Neural progenitor cell (in vitro differentiated cells): ENCODE measurements at regions not wholly inside any gene's neighbourhood (a gene's known extent, or its start where the extent isn't known, plus 50 kb on each side); places are given as distances from the start of the nearest gene placed in this dataset.

Source experiments
- DNase-seq: peaks from one replicate; pipeline ENCODE4 v3.0.0-alpha.2; 2016; ENCODE audit warnings: low spot score
- H2AFZ ChIP-seq: fragments of 200-600 bp; sonication (generic); replicated peaks from 2 replicates; pipeline ENCODE4 v1.6.1; 2016; ENCODE audit warnings: antibody characterized with exemption
- H3F3A ChIP-seq: fragments of 200-600 bp; sonication (generic); 2 replicates; pipeline ENCODE4 v1.6.1; 2016; ENCODE audit warnings: antibody characterized with exemption, low read depth
- H3K27ac ChIP-seq: fragments of 200-600 bp; sonication (generic); 2 replicates; pipeline ENCODE4 v1.5.1; 2016; ENCODE audit warnings: mild to moderate bottlenecking
- H3K27me3 ChIP-seq: fragments of 200-600 bp; sonication (generic); 2 replicates; pipeline ENCODE4 v1.6.1; 2016; ENCODE audit warnings: mild to moderate bottlenecking, moderate library complexity
- H3K36me3 ChIP-seq: fragments of 200-600 bp; sonication (generic); 2 replicates; pipeline ENCODE4 v1.5.1; 2016
- H3K4me1 ChIP-seq: fragments of 200-600 bp; sonication (generic); 2 replicates; pipeline ENCODE4 v1.6.1; 2016; ENCODE audit warnings: mixed run types
- H3K4me2 ChIP-seq: fragments of 200-600 bp; sonication (generic); 2 replicates; pipeline ENCODE4 v1.6.1; 2016
- H3K4me3 ChIP-seq: fragments of 200-600 bp; sonication (generic); 2 replicates; pipeline ENCODE4 v1.5.1; 2016
- H3K79me2 ChIP-seq: fragments of 200-600 bp; sonication (generic); 2 replicates; pipeline ENCODE4 v1.6.1; 2016; ENCODE audit warnings: low read depth
- H3K9ac ChIP-seq: fragments of 200-600 bp; sonication (generic); 2 replicates; pipeline ENCODE4 v1.6.1; 2016
- H3K9me3 ChIP-seq: fragments of 200-600 bp; sonication (generic); 2 replicates; pipeline ENCODE4 v1.5.1; 2016; ENCODE audit warnings: low read depth
- H4K20me1 ChIP-seq: fragments of 200-600 bp; sonication (generic); 2 replicates; pipeline ENCODE4 v1.6.1; 2016; ENCODE audit warnings: low read depth
- H3K27ac Mint-ChIP-seq: 3 replicates; pipeline ENCODE4 v1.8.0; 2021; ENCODE audit warnings: mixed read lengths
- H3K27me3 Mint-ChIP-seq: 2 replicates; pipeline ENCODE4 v1.8.0; 2022; ENCODE audit warnings: low read depth, mild to moderate bottlenecking, inconsistent platforms, moderate library complexity, mixed read lengths; ENCODE audit not compliant: insufficient read depth
- H3K36me3 Mint-ChIP-seq: 3 replicates; pipeline ENCODE4 v1.8.0; 2021; ENCODE audit warnings: mixed read lengths
- H3K4me1 Mint-ChIP-seq: 3 replicates; pipeline ENCODE4 v1.8.0; 2021; ENCODE audit warnings: mixed read lengths
- H3K4me3 Mint-ChIP-seq: 3 replicates; pipeline ENCODE4 v1.8.0; 2021; ENCODE audit warnings: mild to moderate bottlenecking, moderate library complexity, mixed read lengths
- H3K9me3 Mint-ChIP-seq: 3 replicates; pipeline ENCODE4 v1.8.0; 2020; ENCODE audit warnings: mixed read lengths
- EZH2 ChIP-seq: fragments of 200-600 bp; sonication (generic); IDR thresholded peaks from 2 replicates; pipeline ENCODE4 v1.6.1; 2017; ENCODE audit warnings: antibody characterized with exemption, mild to moderate bottlenecking, moderate library complexity
- EZH2phosphoT487 ChIP-seq: fragments of 200-600 bp; sonication (generic); IDR thresholded peaks from 2 replicates; pipeline ENCODE4 v1.6.1; 2017; ENCODE audit warnings: antibody characterized with exemption
- TF ChIP-seq, protein P1 (sequence below): fragments of 200-600 bp; sonication (generic); IDR thresholded peaks from 2 replicates; pipeline ENCODE4 v1.5.1; 2017; ENCODE audit warnings: antibody characterized with exemption, mild to moderate bottlenecking

DNA sequence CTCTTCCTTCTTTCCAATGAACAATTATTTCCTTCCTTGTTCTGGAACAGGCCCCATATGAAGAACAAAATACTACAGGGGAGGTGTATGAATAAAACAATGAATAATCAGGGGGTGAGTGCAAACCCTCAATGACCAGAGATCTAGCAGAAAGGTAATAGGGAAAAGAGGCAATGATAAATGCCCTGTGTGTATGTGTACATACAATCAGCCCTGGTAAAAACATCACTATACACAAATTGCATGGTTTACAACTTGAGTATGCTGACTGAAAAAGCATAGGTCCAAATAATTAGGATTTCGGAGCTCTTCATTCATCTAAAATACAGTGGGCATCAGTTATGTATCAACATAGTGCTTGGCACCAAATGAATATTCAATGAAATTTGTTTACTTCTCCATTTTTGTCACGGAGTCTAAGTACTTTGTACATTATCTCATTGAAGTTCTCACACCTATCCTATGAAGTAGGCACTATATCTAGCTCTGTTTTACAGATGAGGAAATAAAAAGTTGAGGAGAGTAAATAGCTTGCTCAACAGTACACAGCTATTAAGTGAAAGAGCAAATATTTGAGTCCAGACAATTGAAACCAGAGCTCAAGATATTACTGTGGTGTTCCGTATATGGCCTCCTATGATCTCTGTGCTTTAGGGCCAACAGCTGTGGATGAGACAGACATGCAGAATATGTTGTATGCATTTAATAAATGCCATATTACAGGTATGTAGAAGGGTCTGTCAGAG, 1065.4 kb downstream of the SORCS3 start:
- no peak overlapping the region for H3K4me3 Mint-ChIP-seq
- no peaks in the 10 kb centered on the region for H3K36me3 Mint-ChIP-seq
- no peak overlapping the region for H3K4me2 ChIP-seq
- H3K27me3 ChIP-seq, result no peaks in the 10 kb centered on the region
- no peak overlapping the region for H3K27ac ChIP-seq
- H3K4me1 ChIP-seq, result no peaks in the 10 kb centered on the region
- H3K79me2 ChIP-seq, result no peaks in the 10 kb centered on the region
- no peaks in the 10 kb centered on the region for H3K36me3 ChIP-seq
- H3K9me3 ChIP-seq, result no peaks in the 10 kb centered on the region
- no peaks in the 10 kb centered on the region for H3K4me1 Mint-ChIP-seq
- H3K9ac ChIP-seq, result no peak overlapping the region
- H3K27me3 Mint-ChIP-seq, result peaks cover 4% of the 10 kb centered on the region
- peaks cover 11% of the 10 kb centered on the region for H3K9me3 Mint-ChIP-seq
- no peak overlapping the region for H3K4me3 ChIP-seq
- no peaks in the 10 kb centered on the region for H4K20me1 ChIP-seq
- no peak for DNase-seq
- TF ChIP-seq EZH2phosphoT487 (no peak), EZH2 (no peak)
- TF ChIP-seq, protein P1, sequence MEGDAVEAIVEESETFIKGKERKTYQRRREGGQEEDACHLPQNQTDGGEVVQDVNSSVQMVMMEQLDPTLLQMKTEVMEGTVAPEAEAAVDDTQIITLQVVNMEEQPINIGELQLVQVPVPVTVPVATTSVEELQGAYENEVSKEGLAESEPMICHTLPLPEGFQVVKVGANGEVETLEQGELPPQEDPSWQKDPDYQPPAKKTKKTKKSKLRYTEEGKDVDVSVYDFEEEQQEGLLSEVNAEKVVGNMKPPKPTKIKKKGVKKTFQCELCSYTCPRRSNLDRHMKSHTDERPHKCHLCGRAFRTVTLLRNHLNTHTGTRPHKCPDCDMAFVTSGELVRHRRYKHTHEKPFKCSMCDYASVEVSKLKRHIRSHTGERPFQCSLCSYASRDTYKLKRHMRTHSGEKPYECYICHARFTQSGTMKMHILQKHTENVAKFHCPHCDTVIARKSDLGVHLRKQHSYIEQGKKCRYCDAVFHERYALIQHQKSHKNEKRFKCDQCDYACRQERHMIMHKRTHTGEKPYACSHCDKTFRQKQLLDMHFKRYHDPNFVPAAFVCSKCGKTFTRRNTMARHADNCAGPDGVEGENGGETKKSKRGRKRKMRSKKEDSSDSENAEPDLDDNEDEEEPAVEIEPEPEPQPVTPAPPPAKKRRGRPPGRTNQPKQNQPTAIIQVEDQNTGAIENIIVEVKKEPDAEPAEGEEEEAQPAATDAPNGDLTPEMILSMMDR, result no peak
- H2AFZ ChIP-seq, result no peak overlapping the region
- H3K27ac Mint-ChIP-seq, result no peak overlapping the region
- no peaks in the 10 kb centered on the region for H3F3A ChIP-seq

GRCh38 chr10:105702211-105702610, 1061.1 kb downstream of the SORCS3 start:
- Histone ChIP-seq H3K4me2 (no peak overlapping the region), H3K79me2 (no peaks in the 10 kb centered on the region), H3K4me3 (no peak overlapping the region), H3K36me3 (no peaks in the 10 kb centered on the region), H3F3A (no peaks in the 10 kb centered on the region), H2AFZ (no peak overlapping the region), H3K27me3 (no peaks in the 10 kb centered on the region), H3K27ac (no peak overlapping the region), H3K4me1 (peaks cover 17% of the 10 kb centered on the region), H4K20me1 (no peaks in the 10 kb centered on the region), H3K9ac (no peak overlapping the region), H3K9me3 (no peaks in the 10 kb centered on the region)
- Mint-ChIP-seq H3K4me3 (no peak overlapping the region), H3K36me3 (no peaks in the 10 kb centered on the region), H3K27me3 (peaks cover 6% of the 10 kb centered on the region), H3K9me3 (no peaks in the 10 kb centered on the region), H3K4me1 (peaks cover 14% of the 10 kb centered on the region), H3K27ac (no peak overlapping the region)
- no peak for TF ChIP-seq EZH2
- no peak for TF ChIP-seq EZH2phosphoT487
- TF ChIP-seq, protein P1, result no peak
- no peak for DNase-seq

- Histone ChIP-seq H3K79me2 (no peaks in the 10 kb centered on the region), H3K4me3 (no peak overlapping the region), H3K36me3 (no peaks in the 10 kb centered on the region), H3K4me2 (peak overlapping the region; percentile 49), H3K4me1 (peaks cover 17% of the 10 kb centered on the region), H3F3A (no peaks in the 10 kb centered on the region), H3K9me3 (no peaks in the 10 kb centered on the region), H3K27ac (no peak overlapping the region), H3K27me3 (no peaks in the 10 kb centered on the region), H2AFZ (peak overlapping the region; percentile 3), H4K20me1 (no peaks in the 10 kb centered on the region), H3K9ac (no peak overlapping the region)
- Mint-ChIP-seq H3K9me3 (no peaks in the 10 kb centered on the region), H3K27me3 (peaks cover 8% of the 10 kb centered on the region), H3K4me3 (no peak overlapping the region), H3K4me1 (peaks cover 14% of the 10 kb centered on the region), H3K36me3 (no peaks in the 10 kb centered on the region), H3K27ac (no peak overlapping the region)
- peak; percentile 4 for DNase-seq
- TF ChIP-seq EZH2phosphoT487 (no peak), EZH2 (no peak)
- TF ChIP-seq, protein P1, result no peak
Measured at GRCh38 chr10:105700218-105700617, 1059.1 kb downstream of the SORCS3 start.
